Umbilical cord (tissue), 1 donor: ENCODE measurements at regions not wholly inside any gene's neighbourhood (a gene's known extent, or its start where the extent isn't known, plus 50 kb on each side); places are given as distances from the start of the nearest gene placed in this dataset.

Source experiments
- DNase-seq: peaks from one replicate; pipeline ENCODE4 v3.0.0-alpha.2; 2015; ENCODE audit warnings: low spot score

- no peak for DNase-seq
These were observed 49.7 kb downstream of the KLF12 start for GRCh38 chr13:74084375-74084935.

- no peak for DNase-seq
These were observed 51.5 kb downstream of the KLF12 start for GRCh38 chr13:74082741-74083160.

- DNase-seq: no peak
These were observed 53.4 kb downstream of the KLF12 start for GRCh38 chr13:74080762-74081161.

- peak; percentile 45 for DNase-seq
These were observed 56.4 kb downstream of the KLF12 start for GRCh38 chr13:74077792-74078191.

GRCh38 chr13:74077375-74077774 is 56.8 kb downstream of the KLF12 start:
- no peak for DNase-seq

GRCh38 chr13:74074723-74075122 is 59.5 kb downstream of the KLF12 start:
- peak; percentile 43 for DNase-seq

GRCh38 chr13:74073274-74073673 is 60.9 kb downstream of the KLF12 start:
- DNase-seq: no peak

- DNase-seq: no peak
These were observed 63.7 kb downstream of the KLF12 start for GRCh38 chr13:74070513-74070912.

- no peak for DNase-seq
These were observed 64.1 kb downstream of the KLF12 start for GRCh38 chr13:74070065-74070464.

GRCh38 chr13:74068471-74068870 is 65.7 kb downstream of the KLF12 start:
- DNase-seq: no peak

GRCh38 chr13:74067818-74068217 is 66.4 kb downstream of the KLF12 start:
- peak; percentile 37 for DNase-seq

GRCh38 chr13:74066937-74067336 is 67.3 kb downstream of the KLF12 start:
- peak; percentile 18 for DNase-seq

- DNase-seq: no peak
These were observed 69.3 kb downstream of the KLF12 start for GRCh38 chr13:74064805-74065312.

- no peak for DNase-seq
These were observed 70.6 kb downstream of the KLF12 start for GRCh38 chr13:74063533-74064100.

- peak; percentile 86 for DNase-seq
These were observed 71.3 kb downstream of the KLF12 start for GRCh38 chr13:74062933-74063332.

GRCh38 chr13:74061926-74062595 is 72.1 kb downstream of the KLF12 start:
- peak; percentile 88 for DNase-seq

- peak; percentile 37 for DNase-seq
These were observed 77.2 kb downstream of the KLF12 start for GRCh38 chr13:74056801-74057542.

- no peak for DNase-seq
These were observed 81.7 kb downstream of the KLF12 start for GRCh38 chr13:74052402-74052928.

GRCh38 chr13:74048756-74049155 is 85.4 kb downstream of the KLF12 start:
- no peak for DNase-seq

- DNase-seq: peak; percentile 39
These were observed 86.1 kb downstream of the KLF12 start for GRCh38 chr13:74047931-74048600.

- DNase-seq: no peak
These were observed 87.8 kb downstream of the KLF12 start for GRCh38 chr13:74046431-74046830.
